Activated CD4-positive, alpha-beta T cell treated with anti-CD3 and anti-CD28 coated beads, Interleukin-2, amount 50 U/mL, for 16 hours (primary cell): ENCODE measurements at regions not wholly inside any gene's neighbourhood (a gene's known extent, or its start where the extent isn't known, plus 50 kb on each side); places are given as distances from the start of the nearest gene placed in this dataset.

Experiments used
- DNase-seq: peaks from one replicate; pipeline ENCODE4 v3.0.0-alpha.2; 2020

DNA sequence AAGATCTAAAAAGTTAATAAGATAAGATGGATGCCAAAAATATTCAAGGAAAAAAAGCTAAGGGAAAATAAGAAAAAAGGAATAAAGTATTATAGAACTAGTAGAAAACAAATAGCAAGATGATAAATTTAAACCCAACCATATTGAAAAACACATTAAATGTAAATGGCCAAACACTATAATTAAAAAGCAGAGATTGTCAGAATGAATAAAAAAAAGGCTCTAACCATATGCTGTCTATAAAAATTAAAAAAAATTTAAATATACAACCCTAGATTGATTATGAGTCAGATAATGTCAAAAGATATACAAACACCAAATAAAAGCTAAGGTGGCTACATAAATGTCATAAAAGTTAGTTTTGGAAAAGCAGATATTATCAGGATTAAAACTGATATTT, 617.5 kb upstream of the SGCG start:
- DNase-seq, result no peak

DNA sequence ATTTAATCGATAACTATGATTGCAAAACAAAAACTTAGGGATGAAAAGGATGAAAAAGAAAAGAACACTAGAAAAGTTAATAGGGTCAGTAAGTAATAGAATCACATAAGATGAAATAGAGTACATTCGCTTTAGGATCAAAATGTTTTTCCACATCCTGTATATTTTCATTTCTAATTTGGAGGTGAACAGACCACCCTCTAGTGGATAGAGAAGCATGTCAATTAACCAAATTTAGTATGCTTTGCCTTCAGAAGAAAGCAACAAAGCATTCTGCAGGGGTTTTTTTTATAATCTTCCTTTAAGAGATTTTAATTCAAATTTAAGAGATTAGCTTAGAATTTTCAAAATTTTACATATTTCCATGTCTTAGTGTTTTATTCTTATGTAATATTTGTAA, 611.0 kb upstream of the SGCG start:
- DNase-seq, result no peak

DNA sequence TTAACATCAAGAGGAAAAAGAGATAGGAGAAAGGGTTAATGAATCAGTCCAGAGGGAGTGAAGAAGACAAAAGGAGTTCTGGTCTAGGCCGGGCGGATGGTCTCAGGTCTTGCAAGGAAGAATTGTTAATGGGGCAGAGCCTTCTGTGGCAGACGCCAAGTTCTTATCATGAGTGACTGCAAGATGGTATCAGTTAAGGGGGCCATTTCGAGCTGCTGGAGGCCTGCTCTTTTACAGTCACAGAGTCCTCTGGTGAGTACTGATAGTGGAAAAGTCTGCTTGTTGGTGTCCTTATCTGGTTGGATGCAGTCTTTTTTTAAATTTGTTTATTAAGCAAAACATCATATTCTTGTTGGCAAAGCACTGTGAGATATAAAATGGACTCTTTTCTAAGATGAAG, 590.9 kb upstream of the SGCG start:
- no peak for DNase-seq

DNA sequence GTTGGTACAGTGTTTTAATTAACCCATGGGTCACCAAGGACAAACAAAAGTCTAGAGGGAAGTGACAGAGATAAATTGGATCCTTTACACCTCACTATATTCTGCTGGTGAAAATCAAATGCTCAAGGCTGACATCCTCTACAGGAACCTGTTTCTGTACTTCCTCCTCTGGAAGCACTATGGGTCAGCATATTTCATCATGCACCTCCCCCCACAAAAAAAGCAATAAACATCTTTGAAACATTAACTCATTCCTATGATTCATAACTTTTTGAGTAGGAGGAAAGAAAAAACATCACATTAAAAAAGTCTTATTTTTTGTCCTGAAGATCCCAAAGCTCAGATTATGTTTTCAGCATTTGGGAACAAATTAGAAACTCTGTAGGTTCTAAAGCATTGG, 588.3 kb upstream of the SGCG start:
- DNase-seq, result no peak

DNA sequence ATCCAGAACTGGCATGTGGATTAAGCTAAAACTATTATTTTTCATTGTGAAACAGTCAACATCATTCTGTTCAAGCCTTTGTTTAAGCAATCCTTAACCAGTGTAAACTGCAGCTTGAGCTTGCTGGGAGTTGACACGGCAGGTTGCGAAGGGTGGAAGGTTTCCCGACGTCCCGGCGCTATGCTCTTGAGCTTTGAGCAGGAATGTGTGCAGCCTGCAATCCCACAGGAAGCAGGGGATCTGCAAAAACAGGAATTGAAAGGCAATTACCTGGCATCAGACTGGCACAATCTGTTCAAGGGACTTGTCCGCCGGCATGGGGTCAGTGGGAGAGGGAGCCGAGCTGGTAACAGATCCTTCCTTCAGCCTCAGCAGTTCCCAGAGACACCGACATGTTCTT, 586.7 kb upstream of the SGCG start:
- DNase-seq, result no peak

DNA sequence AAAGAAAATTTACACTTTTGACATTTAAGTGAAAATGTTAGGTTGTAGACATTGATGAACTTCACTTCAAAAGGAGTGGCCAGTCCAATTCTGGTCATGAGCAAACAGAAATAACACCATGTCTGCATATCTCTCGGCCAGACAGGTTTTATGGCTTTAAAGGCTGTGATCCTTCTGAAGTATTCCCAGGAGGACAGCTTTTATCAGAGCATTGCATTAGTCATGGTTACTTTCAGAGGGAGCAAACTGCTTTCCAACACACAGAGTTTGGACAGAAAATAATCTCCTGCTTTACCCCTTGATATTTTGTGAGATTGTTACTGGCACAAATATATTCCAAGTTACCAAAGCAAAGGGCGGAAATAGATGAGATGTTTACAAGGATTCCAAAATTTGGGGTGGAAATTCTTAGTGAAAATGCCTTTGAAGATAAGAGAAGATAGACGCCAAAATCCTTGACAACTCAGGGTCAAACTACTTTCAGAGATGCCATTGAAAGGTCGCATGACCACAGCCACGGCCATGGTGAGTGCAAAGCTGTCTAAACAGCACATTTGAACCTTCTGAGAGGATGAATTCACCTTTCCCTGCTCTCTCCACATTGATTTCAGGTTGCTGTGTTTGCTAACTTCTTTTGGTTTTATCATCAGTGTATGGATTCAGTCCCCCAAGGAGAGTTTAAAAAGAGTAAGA, 584.5 kb upstream of the SGCG start:
- DNase-seq, result no peak

DNA sequence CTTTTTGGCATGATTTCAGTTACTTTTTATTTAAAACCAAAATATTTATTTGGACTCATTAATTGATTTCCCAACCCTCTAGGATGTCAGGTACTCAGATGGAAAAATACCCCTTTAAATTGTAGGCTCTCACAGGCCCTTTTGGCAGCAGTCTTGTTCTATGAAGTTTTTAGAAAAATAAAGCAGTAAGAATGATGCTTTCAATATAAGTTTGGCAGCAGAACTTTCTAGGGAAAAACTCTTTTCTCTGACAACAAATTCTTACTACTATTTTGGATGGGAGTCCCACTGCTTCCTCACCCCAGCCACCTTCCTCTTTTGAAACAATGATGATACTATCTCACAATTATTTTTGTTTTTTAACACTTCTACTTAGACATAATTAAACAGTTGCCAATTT, 581.6 kb upstream of the SGCG start:
- no peak for DNase-seq

DNA sequence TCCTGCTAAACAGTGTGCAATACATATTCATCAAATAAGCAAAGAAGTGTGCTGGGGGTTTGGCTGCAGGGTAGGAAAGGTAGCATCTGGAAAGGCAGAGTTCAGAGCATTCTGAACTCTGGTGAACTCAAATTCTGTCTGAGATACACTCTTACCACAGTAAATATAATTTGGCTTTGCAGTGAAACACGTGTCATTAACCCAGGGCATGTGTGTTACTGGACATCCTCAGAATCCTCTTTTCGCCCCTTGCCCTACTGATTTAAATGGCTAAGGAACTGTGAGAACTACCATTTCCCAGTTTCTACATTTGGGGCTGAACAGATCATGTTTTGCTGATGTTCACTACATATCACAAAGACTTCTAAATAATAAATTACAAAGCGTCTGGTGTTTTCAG, 562.8 kb upstream of the SGCG start:
- no peak for DNase-seq

DNA sequence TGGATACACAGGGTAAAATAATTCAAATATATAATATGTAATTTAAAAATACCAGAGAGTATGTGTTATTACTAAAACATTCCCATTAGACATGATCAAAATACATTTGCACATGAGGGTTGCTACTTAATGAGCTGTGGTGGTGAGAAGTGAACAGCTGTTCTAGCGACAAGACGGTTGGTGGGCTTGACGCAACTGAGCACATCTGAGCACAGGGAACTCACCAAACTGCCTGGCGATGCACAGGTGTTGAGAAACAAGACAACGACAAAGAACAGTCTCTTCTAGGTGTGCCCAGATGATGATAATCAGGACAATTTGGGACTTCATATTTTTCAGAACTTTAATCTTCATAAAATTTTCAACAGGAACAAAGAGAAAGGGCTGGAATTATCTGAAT, 555.1 kb upstream of the SGCG start:
- DNase-seq, result no peak

DNA sequence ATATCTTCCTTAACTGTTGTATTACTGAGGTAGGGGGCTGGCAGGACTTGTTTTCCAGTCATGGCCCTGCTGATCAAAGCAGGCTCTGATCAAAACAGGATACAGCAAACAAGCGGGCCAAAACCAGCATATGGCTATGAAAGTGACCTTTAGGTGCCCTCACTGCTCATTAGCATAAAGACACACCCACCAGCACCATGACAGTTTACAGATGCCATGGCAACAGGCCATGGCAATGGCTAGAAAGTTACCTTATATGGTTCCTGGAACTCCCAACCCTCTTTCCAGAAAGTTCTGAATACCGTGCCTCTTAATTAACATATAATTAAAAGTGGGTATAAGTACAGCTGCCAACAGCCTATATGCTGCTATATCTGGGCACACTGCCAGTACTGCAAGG, 551.4 kb upstream of the SGCG start:
- no peak for DNase-seq

DNA sequence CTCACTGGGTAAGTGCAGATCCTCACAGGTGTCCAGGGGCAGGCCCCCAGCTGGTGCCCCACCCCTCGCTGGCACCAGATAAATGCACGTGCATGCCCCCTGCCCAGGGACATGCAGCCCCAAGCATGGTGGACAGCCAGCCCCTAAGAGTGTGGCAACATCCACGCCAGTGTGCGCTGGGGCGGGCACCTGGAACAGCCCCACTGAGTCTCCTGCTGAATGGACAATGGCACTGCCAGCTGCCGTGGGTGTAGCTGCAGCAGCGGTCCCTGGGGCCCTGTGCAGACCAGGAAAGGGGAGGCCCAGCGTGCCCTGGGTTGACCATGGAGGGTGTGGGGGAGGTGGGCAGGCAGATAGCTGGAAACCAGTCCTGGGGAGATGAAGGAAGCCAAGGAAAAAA, 538.7 kb upstream of the SGCG start:
- DNase-seq, result no peak

DNA sequence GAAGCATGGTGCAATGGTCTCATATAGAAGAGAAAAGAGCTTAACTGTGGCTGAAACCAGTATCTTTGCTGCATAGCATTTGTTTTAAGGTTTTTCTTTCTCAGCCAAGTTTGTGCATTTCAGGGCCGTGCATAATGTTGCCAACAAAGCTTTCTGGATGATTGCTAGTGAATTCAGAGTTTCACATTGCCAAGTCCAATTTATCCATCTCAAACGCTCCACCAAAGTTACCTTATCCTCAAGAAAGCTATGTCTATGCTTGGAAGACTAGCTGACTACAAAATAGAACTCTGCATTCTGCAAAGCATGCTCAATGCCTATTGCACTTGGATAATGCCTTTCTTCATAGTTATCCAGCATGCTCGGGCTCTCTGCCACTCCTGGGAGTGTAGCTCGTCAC, 535.8 kb upstream of the SGCG start:
- no peak for DNase-seq

DNA sequence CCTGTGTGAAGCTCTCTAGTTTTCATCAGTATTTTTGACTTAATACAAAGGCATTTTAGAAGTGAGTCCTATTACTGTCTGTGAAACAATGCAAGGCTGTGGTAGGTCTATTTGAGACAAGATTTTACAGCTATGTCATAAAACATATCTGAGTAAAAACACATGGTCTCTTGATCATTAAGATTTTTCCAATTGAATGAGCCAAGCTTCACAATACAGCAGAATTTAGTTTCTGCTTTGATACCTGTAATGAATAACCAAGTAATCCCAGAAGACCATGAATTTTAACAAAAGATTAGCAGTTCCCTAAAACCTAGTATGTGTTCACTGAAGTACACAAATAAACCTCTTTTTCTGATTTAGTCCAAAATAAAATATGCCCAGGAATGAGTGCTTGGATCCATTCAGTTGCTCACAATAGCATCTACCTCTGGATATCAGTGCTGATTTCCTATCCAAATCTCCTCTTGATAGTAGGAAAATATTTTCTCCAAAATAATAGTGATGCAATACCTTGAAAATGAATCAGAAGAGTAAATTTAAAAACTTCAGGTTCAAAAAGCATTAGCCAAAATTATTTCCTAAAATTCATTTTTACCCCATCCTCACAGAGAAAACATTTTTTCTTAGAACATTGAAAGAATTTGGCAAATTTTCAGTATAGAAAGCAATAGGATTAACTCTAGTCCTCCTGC, 533.5 kb upstream of the SGCG start:
- no peak for DNase-seq

DNA sequence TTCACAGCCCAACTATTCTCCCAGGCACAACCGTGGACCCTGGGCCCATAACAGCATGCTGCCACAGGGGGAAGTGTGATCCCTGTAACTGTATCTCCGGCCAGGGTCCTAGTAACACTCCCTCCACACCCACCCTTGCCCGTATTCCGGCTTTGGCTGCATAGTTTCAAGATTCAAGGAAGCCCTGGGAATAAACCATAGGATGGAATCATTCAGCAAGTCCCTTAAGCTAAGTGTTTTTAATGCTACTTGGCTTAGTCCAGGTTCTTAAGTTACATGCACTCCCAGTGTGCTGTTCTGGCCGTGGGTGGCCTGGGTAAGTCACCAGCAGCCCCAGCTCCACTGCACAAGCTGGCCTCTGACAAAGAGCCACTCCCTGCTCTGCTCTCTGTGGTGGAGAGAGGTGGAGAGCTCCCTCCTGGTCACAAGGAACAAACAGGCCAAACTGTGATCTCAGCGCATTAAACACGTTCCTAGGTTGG, 532.4 kb upstream of the SGCG start:
- DNase-seq, result no peak

DNA sequence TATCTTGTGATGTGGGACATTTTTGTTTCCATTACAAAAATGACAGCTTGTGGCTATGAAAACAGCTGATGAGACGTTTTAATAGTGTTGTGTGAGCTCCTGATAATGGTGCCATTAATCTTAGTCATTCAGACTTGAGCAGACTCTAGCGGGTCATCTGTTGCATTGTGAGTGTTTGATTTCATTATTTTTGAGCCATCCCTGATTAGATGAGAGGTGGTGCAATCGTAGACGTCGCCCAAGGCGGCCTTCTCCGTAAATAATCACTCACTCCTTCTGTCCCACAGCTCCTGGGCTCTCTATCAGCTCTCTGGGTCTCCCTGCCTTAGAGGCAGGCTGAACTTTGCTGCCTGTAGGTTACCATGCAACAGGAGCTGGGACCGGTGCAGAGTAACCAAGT, 528.0 kb upstream of the SGCG start:
- DNase-seq, result no peak

DNA sequence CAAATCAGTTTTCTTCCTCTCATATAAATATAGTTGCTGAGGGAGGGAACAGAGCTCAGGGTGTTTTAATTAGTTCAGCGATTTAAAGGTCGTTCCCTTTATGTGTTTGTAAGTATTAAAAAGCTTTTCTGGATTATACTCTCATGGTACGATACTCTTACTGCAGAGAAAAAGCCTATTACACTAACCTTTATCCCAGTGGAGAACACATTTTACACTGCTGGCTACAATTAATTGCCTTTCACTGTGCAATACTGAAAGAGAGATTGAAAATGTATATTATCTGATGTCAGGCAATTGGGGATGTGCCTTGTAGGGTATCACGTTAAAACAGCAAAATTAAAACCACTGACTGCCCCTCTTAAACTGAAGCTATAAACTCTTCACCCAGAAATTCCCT, 526.9 kb upstream of the SGCG start:
- no peak for DNase-seq

DNA sequence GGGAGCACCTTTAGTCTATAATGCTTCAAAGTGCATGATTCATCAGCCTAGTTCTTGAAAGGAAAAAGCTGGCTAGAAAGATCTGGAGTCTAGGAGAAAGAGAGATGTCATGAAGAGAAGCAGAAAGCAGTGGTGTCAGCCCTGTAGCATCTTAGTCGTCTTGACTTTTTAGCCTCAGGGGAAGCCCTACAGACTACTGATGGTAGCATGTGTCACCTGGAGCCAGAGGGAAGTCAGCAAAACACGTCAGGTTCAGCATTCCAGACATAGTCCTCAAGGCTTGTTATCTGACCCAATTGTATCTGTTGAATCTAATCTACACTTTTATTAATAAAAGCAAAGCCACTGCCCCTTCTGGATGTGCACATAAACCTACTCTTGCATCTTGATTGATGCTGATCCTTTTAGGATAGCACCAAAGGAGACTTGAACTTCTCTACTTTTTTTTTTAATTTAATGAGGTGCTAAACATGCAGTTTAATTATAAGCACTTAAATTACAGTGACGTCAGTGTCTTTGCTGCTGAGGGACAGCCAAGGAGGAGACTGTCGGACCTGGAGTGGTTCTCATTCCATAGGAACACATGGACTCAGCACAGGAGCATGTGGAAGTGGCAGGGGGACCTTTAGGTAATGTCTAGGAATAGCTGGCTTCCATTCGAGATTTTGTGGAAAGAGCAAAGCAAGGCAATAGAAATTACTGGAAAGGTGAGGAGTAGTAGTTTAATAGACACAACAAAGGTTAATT, 525.5 kb upstream of the SGCG start:
- no peak for DNase-seq

DNA sequence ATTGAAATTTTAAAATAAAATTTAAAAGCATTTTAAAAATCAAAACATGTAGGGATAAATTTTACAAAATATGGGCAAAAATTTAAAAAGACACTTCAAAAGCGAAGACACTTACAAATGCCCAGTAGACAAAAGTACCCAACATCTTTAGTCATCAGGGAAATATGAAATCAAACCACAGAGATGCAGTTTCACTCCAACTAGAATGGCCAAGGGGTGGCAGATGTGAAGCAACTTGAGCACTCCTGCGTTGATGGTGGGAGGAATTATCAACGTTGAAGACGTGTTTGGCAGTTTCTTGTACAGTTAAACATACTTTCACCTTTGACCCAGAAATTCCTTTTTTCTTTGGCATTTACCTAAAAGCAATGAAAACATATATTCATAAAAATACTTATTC, 518.0 kb upstream of the SGCG start:
- DNase-seq, result no peak

DNA sequence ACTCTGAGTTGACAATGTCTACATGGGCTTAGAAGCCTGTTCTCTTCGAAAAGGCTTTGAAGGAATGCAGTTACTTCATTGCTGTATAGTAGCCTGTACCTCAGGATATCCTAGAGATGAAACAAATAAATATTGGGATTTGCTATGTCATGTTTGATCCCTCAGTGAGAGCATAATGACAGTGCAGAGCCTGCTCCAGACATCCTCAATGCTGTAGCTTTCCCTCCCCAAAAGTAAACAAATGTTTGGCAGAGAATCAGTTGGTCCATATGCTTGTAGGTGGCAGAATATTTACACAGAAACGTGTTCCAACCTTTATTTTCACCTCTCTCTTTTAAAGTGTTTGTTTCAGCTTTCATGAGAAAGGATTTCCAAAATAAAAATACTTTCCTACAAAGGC, 515.3 kb upstream of the SGCG start:
- no peak for DNase-seq

DNA sequence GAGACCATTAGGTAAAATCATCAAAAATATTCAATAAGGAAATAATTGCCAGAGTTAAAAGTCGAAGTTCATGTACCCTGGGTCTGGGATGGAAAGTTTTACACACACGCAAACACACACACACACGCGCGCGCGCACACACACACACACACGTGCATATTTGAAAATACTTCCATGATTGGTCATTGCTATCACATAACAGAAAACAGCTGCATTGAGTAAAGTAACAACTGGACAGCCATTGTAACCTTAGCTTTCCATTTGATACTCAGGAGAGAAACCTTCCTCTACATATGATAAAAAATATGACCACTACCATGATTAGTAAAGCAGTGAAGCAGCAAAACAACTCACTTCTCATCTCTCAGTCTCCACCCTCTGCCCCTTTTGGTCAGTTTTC, 490.0 kb upstream of the SGCG start:
- DNase-seq, result no peak

DNA sequence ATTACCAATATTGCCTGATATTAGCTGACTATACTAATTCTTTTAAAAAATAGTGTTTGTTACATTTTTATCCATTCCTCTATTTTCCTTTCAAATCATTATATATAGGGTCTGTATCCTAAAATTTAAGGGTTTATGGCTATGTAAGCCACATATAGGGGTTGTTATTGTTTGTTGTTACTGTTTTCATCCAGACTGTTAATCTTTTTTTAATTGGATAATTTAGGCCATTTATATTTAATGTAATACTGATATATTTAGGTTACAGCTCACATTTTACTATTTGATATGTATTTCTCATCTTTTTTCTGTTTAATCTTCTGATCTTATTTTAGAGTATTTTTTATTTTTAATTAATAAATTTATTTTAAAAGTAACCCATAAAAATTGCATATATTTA, 487.1 kb upstream of the SGCG start:
- no peak for DNase-seq

DNA sequence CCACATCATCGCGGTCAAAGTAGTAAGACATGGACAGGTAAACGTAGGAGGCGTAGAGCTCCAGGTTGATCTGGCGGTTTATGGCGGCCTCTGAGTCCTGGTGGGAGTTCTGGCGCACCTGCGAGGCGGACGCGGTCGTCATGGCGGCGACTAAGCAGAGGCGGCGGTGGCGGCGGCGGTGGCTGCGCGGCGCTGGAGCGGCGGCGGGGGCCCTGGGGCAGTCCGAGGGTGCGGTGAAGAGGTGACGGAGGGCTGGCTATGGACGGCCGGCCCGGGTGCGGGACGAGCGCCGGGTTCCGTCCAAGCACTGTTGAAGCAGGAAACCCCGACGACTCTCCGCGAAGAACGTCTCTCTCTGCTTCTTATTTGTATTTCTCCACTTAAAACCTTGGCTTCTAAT, 484.3 kb upstream of the SGCG start:
- DNase-seq, result no peak

DNA sequence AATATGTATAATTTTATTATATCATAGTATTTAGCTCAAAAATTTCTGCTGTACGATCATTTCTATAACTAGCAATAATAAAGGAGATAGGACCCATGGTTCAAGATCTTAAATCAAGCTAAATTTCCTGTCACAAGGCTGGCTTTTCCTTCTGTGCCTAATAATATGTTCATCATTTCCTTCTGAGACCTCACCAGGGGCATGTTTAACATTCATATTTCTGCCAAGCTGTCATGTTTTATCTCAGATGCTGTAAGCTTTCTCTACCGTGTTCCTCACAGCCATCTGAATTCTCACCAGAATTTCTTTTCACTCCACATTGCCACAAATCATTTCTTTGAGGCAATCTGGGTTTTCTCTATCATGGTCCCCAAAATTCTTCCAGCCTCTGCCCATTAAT, 482.3 kb upstream of the SGCG start:
- DNase-seq, result no peak

DNA sequence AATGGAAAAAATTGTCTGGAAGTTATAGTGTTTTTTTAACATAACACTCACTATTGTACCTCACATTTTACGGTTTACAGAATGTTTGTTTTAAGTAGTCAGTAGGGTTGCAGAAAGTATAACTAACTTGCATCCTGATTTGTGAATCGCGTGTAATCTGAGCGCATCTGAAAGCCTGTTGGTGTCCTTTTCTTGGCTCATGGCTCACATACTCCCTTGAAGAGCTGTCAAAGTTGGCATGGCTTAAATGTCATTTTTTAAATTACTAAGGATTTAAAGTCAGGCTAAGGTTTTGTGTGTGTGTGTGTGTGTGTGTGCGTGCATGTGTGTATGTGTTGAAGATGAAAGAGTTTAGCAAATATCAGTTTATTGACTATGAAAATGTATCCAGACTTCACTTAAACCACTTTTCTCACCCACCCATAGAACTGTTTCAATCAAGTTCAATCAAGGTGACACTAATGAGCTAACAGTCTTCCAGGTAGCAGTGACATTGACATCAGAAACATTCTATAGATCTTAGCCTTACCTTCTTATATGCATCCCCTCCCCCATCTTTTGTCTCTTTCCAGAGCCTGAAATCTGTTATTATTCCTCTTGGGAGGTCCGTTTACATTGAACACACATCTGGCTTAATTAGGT, 480.4 kb upstream of the SGCG start:
- DNase-seq, result no peak
